ENCODE measurements at regions not wholly inside any gene's neighbourhood (a gene's known extent, or its start where the extent isn't known, plus 50 kb on each side); places are given as distances from the start of the nearest gene placed in this dataset.

- H3K27ac Mint-ChIP-seq: no peak overlapping the region
- Histone ChIP-seq H3K9ac (ENCODE audit: low read length) (no peak overlapping the region), H4K20me1 (ENCODE audit: control insufficient read depth, insufficient read depth, low read length, poor library complexity, severe bottlenecking) (no peaks in the 10 kb centered on the region), H3K4me1 (ENCODE audit: control insufficient read depth in 2 of 2, insufficient read depth in 2 of 2, low read length in 2 of 2) (no peaks in the 10 kb centered on the region), H3K27me3 (replicated peaks in 1 of 4; ENCODE audit: control extremely low read depth in 1 of 4, control insufficient read depth in 3 of 4, insufficient read depth in 4 of 4, low read length in 3 of 4) (no peaks in the 10 kb centered on the region), H3K27ac (ENCODE audit: low read length in 2 of 2) (no peak overlapping the region), H3K4me2 (replicated peaks; ENCODE audit: low read depth, low read length, poor library complexity, severe bottlenecking) (no peak overlapping the region), H3K79me2 (ENCODE audit: control insufficient read depth, insufficient read depth, low read length) (no peaks in the 10 kb centered on the region), H2AFZ (ENCODE audit: insufficient read depth, low read depth, low read length, poor library complexity, severe bottlenecking) (no peak overlapping the region), H3K36me3 (replicated peaks in 1 of 2; ENCODE audit: control extremely low read depth in 1 of 2, control insufficient read depth in 1 of 2, extremely low read depth in 1 of 2, insufficient read depth in 2 of 2, low read length in 1 of 2) (no peaks in the 10 kb centered on the region), H3K9me3 (ENCODE audit: control extremely low read depth in 1 of 3, control insufficient read depth in 2 of 3, insufficient read depth in 1 of 3, low read length in 2 of 3) (no peaks in the 10 kb centered on the region), H3K4me3 (ENCODE audit: control extremely low read depth in 1 of 5, extremely low read depth in 1 of 5, insufficient read depth in 1 of 5, low read depth in 2 of 5, low read length in 4 of 5) (no peak overlapping the region)
- no peak overlapping the region for H3K4me3 Mint-ChIP-seq
- no peaks in the 10 kb centered on the region for H3K4me1 Mint-ChIP-seq
- ATAC-seq (ENCODE audit: low read depth) (no peak), DNase-seq (no peak)
- ChIA-PET POLR2A (no interaction called here), CTCF (interaction anchor here (1.2 to 1.8 kb wide), 2 partner anchors 1143 to 1147 kb away, joined by 3 to 6 read pairs; no protein-coding TSS in a partner anchor)
- intact Hi-C loops (cut with micrococcal nuclease): no loop called here
- H3K27me3 Mint-ChIP-seq: no peaks in the 10 kb centered on the region
- H3K9me3 Mint-ChIP-seq (ENCODE audit: insufficient read depth): no peaks in the 10 kb centered on the region
- TF ChIP-seq CTCF (IDR thresholded peaks at IDR 0.05) (no peak), EZH2 (IDR thresholded peaks at IDR 0.05; ENCODE audit: borderline replicate concordance, insufficient read depth, low read depth, low read length, poor library complexity, severe bottlenecking) (no peak)
Observed at GRCh38 chr10:36778651-36779050, 346.7 kb upstream of the ANKRD30A start.

GRCh38 chr10:36773652-36774051 lies 351.7 kb upstream of the ANKRD30A start:
- intact Hi-C loops (cut with micrococcal nuclease): no loop called here
- no CpG with 5 or more reads among the region's 2 CpGs for WGBS (ENCODE audit: insufficient coverage)
- H3K9me3 ChIP-seq (ENCODE audit: control extremely low read depth in 1 of 3, control insufficient read depth in 2 of 3, insufficient read depth in 1 of 3, low read length in 2 of 3): no peaks in the 10 kb centered on the region
- H4K20me1 ChIP-seq (ENCODE audit: control insufficient read depth, insufficient read depth, low read length, poor library complexity, severe bottlenecking): no peaks in the 10 kb centered on the region
- no peaks in the 10 kb centered on the region for H3K27me3 Mint-ChIP-seq
- H3K4me3 Mint-ChIP-seq: no peak overlapping the region
- TF ChIP-seq CTCF (IDR thresholded peaks at IDR 0.05) (no peak), EZH2 (IDR thresholded peaks at IDR 0.05; ENCODE audit: borderline replicate concordance, insufficient read depth, low read depth, low read length, poor library complexity, severe bottlenecking) (no peak)
- no peak overlapping the region for H3K27ac ChIP-seq (ENCODE audit: low read length in 2 of 2)
- no peak overlapping the region for H2AFZ ChIP-seq (ENCODE audit: insufficient read depth, low read depth, low read length, poor library complexity, severe bottlenecking)
- no peak overlapping the region for H3K27ac Mint-ChIP-seq
- no peaks in the 10 kb centered on the region for H3K79me2 ChIP-seq (ENCODE audit: control insufficient read depth, insufficient read depth, low read length)
- no peak overlapping the region for H3K4me3 ChIP-seq (ENCODE audit: control extremely low read depth in 1 of 5, extremely low read depth in 1 of 5, insufficient read depth in 1 of 5, low read depth in 2 of 5, low read length in 4 of 5)
- no peak for ATAC-seq (ENCODE audit: low read depth)
- no peaks in the 10 kb centered on the region for H3K9me3 Mint-ChIP-seq (ENCODE audit: insufficient read depth)
- ChIA-PET CTCF (no interaction called here), POLR2A (no interaction called here)
- no peaks in the 10 kb centered on the region for H3K36me3 ChIP-seq (replicated peaks in 1 of 2; ENCODE audit: control extremely low read depth in 1 of 2, control insufficient read depth in 1 of 2, extremely low read depth in 1 of 2, insufficient read depth in 2 of 2, low read length in 1 of 2)
- no peak overlapping the region for H3K4me2 ChIP-seq (replicated peaks; ENCODE audit: low read depth, low read length, poor library complexity, severe bottlenecking)
- no peaks in the 10 kb centered on the region for H3K4me1 ChIP-seq (ENCODE audit: control insufficient read depth in 2 of 2, insufficient read depth in 2 of 2, low read length in 2 of 2)
- no peak overlapping the region for H3K9ac ChIP-seq (ENCODE audit: low read length)
- no peaks in the 10 kb centered on the region for H3K4me1 Mint-ChIP-seq
- no peaks in the 10 kb centered on the region for H3K27me3 ChIP-seq (replicated peaks in 1 of 4; ENCODE audit: control extremely low read depth in 1 of 4, control insufficient read depth in 3 of 4, insufficient read depth in 4 of 4, low read length in 3 of 4)
- no peak for DNase-seq

All from B cell (primary cell).